GM08714 (cell line): ENCODE measurements at regions not wholly inside any gene's neighbourhood (a gene's known extent, or its start where the extent isn't known, plus 50 kb on each side); places are given as distances from the start of the nearest gene placed in this dataset.
"Not testable (repeated sequence)": the region's sequence is repeated elsewhere in the genome, so short reads cannot be mapped to it uniquely, and the experiment has no call there.

Experiments
- H3K4me3 ChIP-seq: fragments of 200-500 bp; sonication (Bioruptor generic); 2 replicates; pipeline ENCODE4 v1.5.1; 2014; ENCODE audit warnings: mild to moderate bottlenecking, low read length, inconsistent platforms
- ZNF274 ChIP-seq: IDR thresholded peaks from 2 replicates; pipeline ENCODE4 v1.6.1; 2012; ENCODE audit warnings: mild to moderate bottlenecking, low read depth, low read length

DNA sequence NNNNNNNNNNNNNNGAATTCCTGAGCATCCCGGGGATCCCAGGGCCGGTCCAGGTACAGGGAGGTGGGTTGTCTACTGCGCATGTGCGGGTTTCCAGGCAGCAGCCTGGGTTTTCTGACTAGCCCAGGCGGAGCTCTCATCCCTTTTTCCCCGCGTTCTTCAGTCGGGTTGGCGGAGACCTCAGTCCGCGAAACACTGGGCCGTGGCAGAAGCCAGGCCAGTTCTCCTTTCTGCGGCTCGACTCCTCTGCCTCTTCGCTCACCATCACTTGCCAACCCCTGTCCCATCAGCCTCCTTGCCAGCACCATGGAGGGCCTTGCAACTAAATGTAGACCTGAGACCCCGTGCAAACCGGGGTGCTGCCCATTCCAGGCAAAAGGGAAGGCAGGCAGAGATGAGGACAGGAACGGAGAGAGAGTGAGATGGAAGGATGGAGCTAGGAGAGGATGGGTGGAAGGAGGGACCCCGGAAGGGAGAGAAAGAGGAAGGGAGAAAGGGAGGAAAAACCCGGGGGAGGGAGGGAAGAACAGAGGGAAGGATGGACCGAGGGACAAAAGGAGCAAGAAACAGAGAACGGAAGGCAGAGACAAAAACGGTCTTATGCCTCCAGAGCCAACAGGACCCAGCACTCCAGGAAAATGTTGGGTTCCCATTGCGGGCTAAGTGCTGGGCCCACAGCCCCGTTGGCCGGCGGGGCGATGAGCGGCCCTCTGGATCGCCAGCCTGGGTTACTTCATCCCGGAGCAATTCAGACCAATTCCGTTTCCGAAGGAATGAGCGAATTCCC is 445.4 kb upstream of the DEFB115 start:
- peak overlapping the region; percentile 5; the same call in 1 of the 2 replicates for H3K4me3 ChIP-seq
- no peak for TF ChIP-seq ZNF274

- H3K4me3 ChIP-seq = no peak overlapping the region
- no peak for TF ChIP-seq ZNF274
Measured at GRCh38 chr20:30812739-30813411, 444.6 kb upstream of the DEFB115 start.

DNA sequence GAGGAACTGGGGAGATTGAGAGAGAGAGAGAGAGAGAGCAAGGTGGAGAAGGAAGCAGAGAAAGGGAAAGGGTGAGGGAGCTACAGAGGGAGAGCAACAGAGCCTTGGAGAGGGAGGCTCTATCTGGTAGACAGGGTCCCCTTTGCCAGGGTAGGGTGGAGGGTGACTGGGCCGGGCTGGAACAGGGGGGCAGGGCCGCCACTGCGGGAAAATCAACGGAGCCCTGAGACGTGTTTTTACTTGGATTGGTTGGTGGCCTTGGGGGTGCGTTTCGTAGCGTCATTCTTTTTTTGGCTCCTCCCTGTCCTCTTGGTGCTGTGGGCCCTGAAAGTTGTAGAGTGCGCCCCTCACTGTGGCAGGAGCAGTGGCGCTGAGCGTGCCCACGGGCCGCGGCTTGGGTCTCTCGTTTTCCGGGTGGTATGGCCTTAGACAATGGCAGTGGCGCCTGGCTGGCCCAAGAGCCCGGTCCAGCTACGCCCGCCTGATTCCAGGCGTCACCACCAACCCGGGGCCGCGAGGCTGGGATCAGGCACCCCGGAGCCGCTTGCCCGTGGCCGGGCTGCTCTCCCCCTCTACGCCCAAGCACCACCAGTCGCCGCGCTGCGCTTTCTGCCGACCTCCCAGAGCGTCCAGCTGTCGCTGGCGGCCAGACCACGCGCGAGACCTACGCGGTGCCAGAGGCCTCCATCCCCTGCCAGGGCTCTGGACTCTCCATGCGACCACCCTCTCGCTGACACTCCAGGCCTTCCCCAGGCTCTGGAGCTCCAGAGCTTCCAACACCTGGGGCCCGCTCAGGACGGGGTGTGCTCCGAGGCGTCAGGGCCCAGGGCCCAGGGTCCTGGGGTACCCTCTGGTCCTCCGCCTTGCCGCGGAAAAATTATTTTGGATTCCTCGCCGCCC is 443.8 kb upstream of the DEFB115 start:
- H3K4me3 ChIP-seq = not testable (repeated sequence)

DNA sequence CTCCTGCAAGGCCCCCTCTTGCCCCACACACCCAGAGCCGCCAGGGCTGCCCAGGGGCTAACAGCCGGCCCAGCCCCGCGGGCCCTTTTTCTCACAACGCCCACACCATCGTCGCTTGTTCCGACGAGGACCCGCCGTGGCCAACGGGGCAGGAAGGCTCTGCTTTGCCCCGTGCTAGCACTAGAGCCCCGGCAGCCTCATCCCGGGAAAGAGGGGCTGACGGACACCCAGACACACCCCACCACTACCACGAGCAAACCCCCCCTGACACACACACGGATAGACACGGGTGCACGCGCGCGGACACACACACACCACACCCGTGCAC is 443.2 kb upstream of the DEFB115 start:
- H3K4me3 ChIP-seq = not testable (repeated sequence)

DNA sequence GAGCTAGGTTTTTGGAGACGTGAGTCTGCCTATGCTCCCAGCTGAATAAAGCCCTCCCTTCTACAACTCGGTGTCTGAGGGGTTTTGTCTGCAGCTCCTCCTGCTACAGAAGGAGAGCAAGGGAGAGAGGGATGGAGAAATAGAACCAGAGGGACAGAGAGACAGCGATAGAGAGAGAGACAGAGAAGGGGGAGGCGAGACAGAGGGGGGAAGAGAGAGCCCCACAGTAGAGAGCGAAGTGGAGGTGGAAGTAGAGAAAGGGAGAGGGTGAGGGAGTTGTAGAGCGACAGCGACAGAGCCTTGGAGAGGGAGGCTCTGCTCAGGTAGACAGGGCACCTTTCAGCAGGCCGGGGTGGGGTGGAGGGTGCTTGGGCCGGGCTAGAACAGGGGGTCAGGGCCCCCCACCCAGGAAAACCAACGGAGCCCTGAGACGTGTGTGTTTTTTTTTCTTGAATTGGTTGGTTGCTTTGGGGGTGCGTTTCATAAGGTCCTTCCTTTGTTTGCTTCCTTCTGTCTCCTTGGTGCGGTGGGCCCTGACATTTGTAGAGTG is 442.4 kb upstream of the DEFB115 start:
- H3K4me3 ChIP-seq = not testable (repeated sequence)

- no peak overlapping the region for H3K4me3 ChIP-seq
Measured at GRCh38 chr20:30815577-30816181, 441.8 kb upstream of the DEFB115 start.

DNA sequence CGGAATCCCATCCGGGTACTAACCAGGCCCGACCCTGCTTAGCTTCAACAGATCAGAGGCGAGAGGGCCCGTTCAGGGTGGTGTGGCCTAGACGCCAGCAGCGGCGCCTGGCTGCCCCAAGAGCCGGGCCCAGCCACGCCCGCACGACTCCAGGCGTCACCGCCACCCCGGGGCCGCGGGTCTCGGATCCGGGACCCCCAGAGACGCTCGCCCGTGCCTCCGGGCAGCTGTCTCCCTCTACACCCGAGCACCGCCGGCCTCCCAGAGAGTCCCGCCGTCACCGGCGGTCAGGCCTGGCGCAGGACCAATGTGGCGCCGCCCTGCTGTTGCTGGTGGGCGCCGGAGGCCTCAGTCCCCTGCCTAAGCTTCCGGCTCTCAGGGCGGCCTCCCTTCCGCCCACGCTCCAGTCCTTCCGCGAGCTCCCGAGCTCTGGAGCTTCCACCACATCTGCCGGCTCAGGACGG is 441.2 kb upstream of the DEFB115 start:
- TF ChIP-seq ZNF274 = no peak
- H3K4me3 ChIP-seq = no peak overlapping the region

More at GRCh38 chr20:30815577-30816181, 441.8 kb upstream of the DEFB115 start:
- TF ChIP-seq ZNF274 = no peak

DNA sequence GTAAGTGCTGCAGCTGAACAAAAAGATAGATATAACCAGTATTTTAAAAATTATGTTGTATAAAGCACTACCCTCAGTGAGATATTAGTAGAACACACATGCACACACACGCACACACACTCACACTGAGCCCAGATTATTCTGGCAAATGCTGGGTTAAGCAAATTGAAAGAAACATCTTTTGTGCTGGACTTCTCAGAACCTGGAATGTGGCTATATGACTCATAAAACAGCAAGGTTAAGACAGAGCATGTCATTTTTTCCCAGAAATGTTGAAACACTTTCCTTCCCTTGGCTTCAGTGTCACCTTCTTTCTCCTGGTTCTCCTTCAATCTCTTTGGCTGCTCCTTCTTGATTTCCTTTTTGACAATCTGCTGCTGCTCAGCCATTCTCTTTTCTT is 435.8 kb upstream of the DEFB115 start:
- not testable (repeated sequence) for H3K4me3 ChIP-seq

DNA sequence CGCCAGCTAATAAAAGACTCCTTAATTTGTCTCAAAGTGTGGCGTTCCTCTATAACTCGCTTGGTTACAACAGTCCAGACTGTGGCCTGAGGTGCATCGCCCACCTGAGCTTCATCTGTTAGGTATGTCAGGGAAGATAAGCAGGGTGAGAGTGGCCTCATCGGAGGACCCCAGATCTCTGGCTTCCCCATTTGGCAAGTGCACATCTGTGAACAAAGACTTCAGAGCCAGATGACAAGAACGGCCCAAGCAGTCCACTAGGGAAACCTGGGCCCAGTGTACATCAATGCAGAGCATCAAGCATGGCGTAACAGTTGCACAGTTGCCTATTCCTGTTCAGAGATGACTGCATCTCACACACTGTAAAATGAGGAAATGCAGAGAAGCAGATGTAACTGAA is 432.8 kb upstream of the DEFB115 start:
- H3K4me3 ChIP-seq = not testable (repeated sequence)

- not testable (repeated sequence) for H3K4me3 ChIP-seq
Measured at GRCh38 chr20:30845923-30846322, 411.5 kb upstream of the DEFB115 start.

DNA sequence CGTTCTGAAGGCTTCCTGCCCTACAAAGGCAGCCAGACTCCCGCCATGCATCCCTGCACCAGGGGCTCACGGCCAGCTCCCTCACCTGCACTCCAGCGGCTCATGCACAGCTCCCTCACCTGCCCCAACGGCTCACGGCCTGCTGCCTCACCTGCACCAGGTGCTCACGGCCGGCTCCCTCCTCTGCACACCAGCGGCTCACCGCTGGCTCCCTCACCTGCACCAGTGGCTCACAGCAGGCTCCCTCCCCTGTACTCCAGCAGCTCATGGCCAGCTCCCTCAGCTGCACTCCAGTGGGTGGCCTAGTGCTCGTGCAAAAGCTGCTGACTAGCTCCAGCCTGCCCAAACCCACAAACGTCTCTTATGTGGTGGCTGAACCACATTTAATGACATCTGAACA is 389.2 kb upstream of the DEFB115 start:
- H3K4me3 ChIP-seq = not testable (repeated sequence)

GRCh38 chr20:30871127-30871526 is 386.3 kb upstream of the DEFB115 start:
- not testable (repeated sequence) for H3K4me3 ChIP-seq

GRCh38 chr20:30872252-30872651 is 385.2 kb upstream of the DEFB115 start:
- H3K4me3 ChIP-seq = not testable (repeated sequence)

- not testable (repeated sequence) for H3K4me3 ChIP-seq
Measured at GRCh38 chr20:30875868-30876267, 381.6 kb upstream of the DEFB115 start.

- H3K4me3 ChIP-seq = not testable (repeated sequence)
Measured at GRCh38 chr20:30891400-30891799, 366.1 kb upstream of the DEFB115 start.
